GM12874 (cell line): ENCODE measurements at regions not wholly inside any gene's neighbourhood (a gene's known extent, or its start where the extent isn't known, plus 50 kb on each side); places are given as distances from the start of the nearest gene placed in this dataset.

Experiments
- CTCF ChIP-seq: IDR thresholded peaks from 2 replicates; pipeline ENCODE4 v1.5.1; 2011; ENCODE audit warnings: low read depth, mild to moderate bottlenecking, control low read depth, low read length, moderate library complexity; ENCODE audit not compliant: insufficient read depth

- TF ChIP-seq CTCF, result no peak
These were observed 423.8 kb upstream of the ADGRB3 start for GRCh38 chr6:68211242-68211795.

GRCh38 chr6:68200929-68201328 lies 434.2 kb upstream of the ADGRB3 start:
- TF ChIP-seq CTCF, result no peak

- no peak for TF ChIP-seq CTCF
These were observed 437.7 kb upstream of the ADGRB3 start for GRCh38 chr6:68197356-68197755.

- peak; percentile 41; the same call in 1 of the 2 replicates for TF ChIP-seq CTCF
These were observed 438.4 kb upstream of the ADGRB3 start for GRCh38 chr6:68196645-68197044.

GRCh38 chr6:68194846-68195478 lies 440.1 kb upstream of the ADGRB3 start:
- no peak for TF ChIP-seq CTCF

- no peak for TF ChIP-seq CTCF
These were observed 442.1 kb upstream of the ADGRB3 start for GRCh38 chr6:68192988-68193387.

GRCh38 chr6:68189217-68189815 lies 445.8 kb upstream of the ADGRB3 start:
- TF ChIP-seq CTCF, result no peak
